ENCODE measurements at regions not wholly inside any gene's neighbourhood (a gene's known extent, or its start where the extent isn't known, plus 50 kb on each side); places are given as distances from the start of the nearest gene placed in this dataset.

- H3K4me3 Mint-ChIP-seq, result no peak overlapping the region
- peaks cover 34% of the 10 kb centered on the region for H3K27me3 Mint-ChIP-seq
- no peak for ATAC-seq (replicated peaks; ENCODE audit: extremely low read depth, poor library complexity, severe bottlenecking)
- no peak for DNase-seq (ENCODE audit: low spot score in 2 of 2)
- peaks cover 1% of the 10 kb centered on the region for H3K36me3 Mint-ChIP-seq (ENCODE audit: insufficient read depth)
- H3K4me1 Mint-ChIP-seq, result no peaks in the 10 kb centered on the region
- no peaks in the 10 kb centered on the region for H3K9me3 Mint-ChIP-seq
- no peak overlapping the region for H3K27ac Mint-ChIP-seq (ENCODE audit: low read depth)
These were observed 141.6 kb upstream of the IGF1R start for GRCh38 chr15:98506711-98507110.

- no peak for ATAC-seq (replicated peaks; ENCODE audit: extremely low read depth, poor library complexity, severe bottlenecking)
- no peak for DNase-seq (ENCODE audit: low spot score in 2 of 2)
- H3K27ac Mint-ChIP-seq (ENCODE audit: low read depth), result no peak overlapping the region
- H3K27me3 Mint-ChIP-seq, result no peaks in the 10 kb centered on the region
- no peaks in the 10 kb centered on the region for H3K4me1 Mint-ChIP-seq
- no peaks in the 10 kb centered on the region for H3K9me3 Mint-ChIP-seq
- no peaks in the 10 kb centered on the region for H3K36me3 Mint-ChIP-seq (ENCODE audit: insufficient read depth)
- no peak overlapping the region for H3K4me3 Mint-ChIP-seq
These were observed 134.8 kb upstream of the IGF1R start for GRCh38 chr15:98513428-98513986.

- no peaks in the 10 kb centered on the region for H3K9me3 Mint-ChIP-seq
- DNase-seq (ENCODE audit: low spot score in 2 of 2) (no peak), ATAC-seq (replicated peaks; ENCODE audit: extremely low read depth, poor library complexity, severe bottlenecking) (no peak)
- H3K27ac Mint-ChIP-seq (ENCODE audit: low read depth), result no peak overlapping the region
- H3K27me3 Mint-ChIP-seq, result no peaks in the 10 kb centered on the region
- no peak overlapping the region for H3K4me3 Mint-ChIP-seq
- H3K36me3 Mint-ChIP-seq (ENCODE audit: insufficient read depth), result no peaks in the 10 kb centered on the region
- no peaks in the 10 kb centered on the region for H3K4me1 Mint-ChIP-seq
These were observed 134.2 kb upstream of the IGF1R start for GRCh38 chr15:98514034-98514622.

- ATAC-seq (replicated peaks; ENCODE audit: extremely low read depth, poor library complexity, severe bottlenecking) (no peak), DNase-seq (ENCODE audit: low spot score in 2 of 2) (no peak)
- peaks cover 3% of the 10 kb centered on the region for H3K27me3 Mint-ChIP-seq
- H3K27ac Mint-ChIP-seq (ENCODE audit: low read depth), result no peak overlapping the region
- no peaks in the 10 kb centered on the region for H3K36me3 Mint-ChIP-seq (ENCODE audit: insufficient read depth)
- H3K9me3 Mint-ChIP-seq, result no peaks in the 10 kb centered on the region
- H3K4me3 Mint-ChIP-seq, result no peak overlapping the region
- no peaks in the 10 kb centered on the region for H3K4me1 Mint-ChIP-seq
These were observed 129.3 kb upstream of the IGF1R start for GRCh38 chr15:98518823-98519561.

GRCh38 chr15:98519767-98520550, 128.4 kb upstream of the IGF1R start:
- H3K27me3 Mint-ChIP-seq, result peaks cover 7% of the 10 kb centered on the region
- H3K36me3 Mint-ChIP-seq (ENCODE audit: insufficient read depth), result no peaks in the 10 kb centered on the region
- DNase-seq (ENCODE audit: low spot score in 2 of 2), result no peak
- ATAC-seq (replicated peaks; ENCODE audit: extremely low read depth, poor library complexity, severe bottlenecking), result no peak
- H3K27ac Mint-ChIP-seq (ENCODE audit: low read depth), result no peak overlapping the region
- no peak overlapping the region for H3K4me3 Mint-ChIP-seq
- H3K9me3 Mint-ChIP-seq, result no peaks in the 10 kb centered on the region
- no peaks in the 10 kb centered on the region for H3K4me1 Mint-ChIP-seq

- Mint-ChIP-seq H3K27me3 (peaks cover 7% of the 10 kb centered on the region), H3K4me1 (no peaks in the 10 kb centered on the region), H3K27ac (ENCODE audit: low read depth) (no peak overlapping the region), H3K36me3 (ENCODE audit: insufficient read depth) (no peaks in the 10 kb centered on the region), H3K9me3 (no peaks in the 10 kb centered on the region), H3K4me3 (no peak overlapping the region)
- DNase-seq (ENCODE audit: low spot score in 2 of 2), result no peak
- no peak for ATAC-seq (replicated peaks; ENCODE audit: extremely low read depth, poor library complexity, severe bottlenecking)
These were observed 126.2 kb upstream of the IGF1R start for GRCh38 chr15:98522127-98522526.

- no peak for DNase-seq (ENCODE audit: low spot score in 2 of 2)
- peaks cover 15% of the 10 kb centered on the region for H3K27me3 Mint-ChIP-seq
- H3K27ac Mint-ChIP-seq (ENCODE audit: low read depth), result no peak overlapping the region
- H3K4me1 Mint-ChIP-seq, result no peaks in the 10 kb centered on the region
- H3K4me3 Mint-ChIP-seq, result no peak overlapping the region
- H3K36me3 Mint-ChIP-seq (ENCODE audit: insufficient read depth), result no peaks in the 10 kb centered on the region
- ATAC-seq (replicated peaks; ENCODE audit: extremely low read depth, poor library complexity, severe bottlenecking), result no peak
- H3K9me3 Mint-ChIP-seq, result no peaks in the 10 kb centered on the region
These were observed 124.3 kb upstream of the IGF1R start for GRCh38 chr15:98523912-98524662.

- H3K9me3 Mint-ChIP-seq, result no peaks in the 10 kb centered on the region
- no peak overlapping the region for H3K27ac Mint-ChIP-seq (ENCODE audit: low read depth)
- DNase-seq (ENCODE audit: low spot score in 2 of 2), result no peak
- no peaks in the 10 kb centered on the region for H3K36me3 Mint-ChIP-seq (ENCODE audit: insufficient read depth)
- ATAC-seq (replicated peaks; ENCODE audit: extremely low read depth, poor library complexity, severe bottlenecking), result no peak
- no peak overlapping the region for H3K4me3 Mint-ChIP-seq
- H3K27me3 Mint-ChIP-seq, result peaks cover 15% of the 10 kb centered on the region
- no peaks in the 10 kb centered on the region for H3K4me1 Mint-ChIP-seq
These were observed 123.3 kb upstream of the IGF1R start for GRCh38 chr15:98524838-98525660.

- no peak for DNase-seq (ENCODE audit: low spot score in 2 of 2)
- no peak for ATAC-seq (replicated peaks; ENCODE audit: extremely low read depth, poor library complexity, severe bottlenecking)
- no peaks in the 10 kb centered on the region for H3K9me3 Mint-ChIP-seq
- no peak overlapping the region for H3K4me3 Mint-ChIP-seq
- no peaks in the 10 kb centered on the region for H3K36me3 Mint-ChIP-seq (ENCODE audit: insufficient read depth)
- H3K27ac Mint-ChIP-seq (ENCODE audit: low read depth), result no peak overlapping the region
- peaks cover 15% of the 10 kb centered on the region for H3K27me3 Mint-ChIP-seq
- no peaks in the 10 kb centered on the region for H3K4me1 Mint-ChIP-seq
These were observed 122.7 kb upstream of the IGF1R start for GRCh38 chr15:98525661-98526001.

- Mint-ChIP-seq H3K27me3 (peaks cover 15% of the 10 kb centered on the region), H3K4me1 (no peaks in the 10 kb centered on the region), H3K4me3 (no peak overlapping the region), H3K9me3 (no peaks in the 10 kb centered on the region), H3K36me3 (ENCODE audit: insufficient read depth) (no peaks in the 10 kb centered on the region), H3K27ac (ENCODE audit: low read depth) (no peak overlapping the region)
- DNase-seq (ENCODE audit: low spot score in 2 of 2), result no peak
- no peak for ATAC-seq (replicated peaks; ENCODE audit: extremely low read depth, poor library complexity, severe bottlenecking)
These were observed 122.2 kb upstream of the IGF1R start for GRCh38 chr15:98526094-98526493.

- no peak for ATAC-seq (replicated peaks; ENCODE audit: extremely low read depth, poor library complexity, severe bottlenecking)
- no peak for DNase-seq (ENCODE audit: low spot score in 2 of 2)
- Mint-ChIP-seq H3K9me3 (no peaks in the 10 kb centered on the region), H3K27ac (ENCODE audit: low read depth) (no peak overlapping the region), H3K4me1 (no peaks in the 10 kb centered on the region), H3K27me3 (peaks cover 21% of the 10 kb centered on the region), H3K36me3 (ENCODE audit: insufficient read depth) (no peaks in the 10 kb centered on the region), H3K4me3 (no peak overlapping the region)
These were observed 120.2 kb upstream of the IGF1R start for GRCh38 chr15:98528046-98528725.
